IMR-90 (cell line): ENCODE measurements at regions not wholly inside any gene's neighbourhood (a gene's known extent, or its start where the extent isn't known, plus 50 kb on each side); places are given as distances from the start of the nearest gene placed in this dataset.

ENCODE experiments used
- ATAC-seq: fragments of 200-7000 bp; cut with Tn5 transposase; 2 replicates; pipeline ENCODE4 v1.9.1; 2020; ENCODE audit warnings: low read depth, mild to moderate bottlenecking, moderate library complexity
- BruUV-seq: library from RNA; stranded (reverse); fragments of 400-500 nt; replicated peaks from 2 replicates; lab custom pipeline; 2021; lab: Mats Ljungman, UMichigan
- CTCF ChIA-PET: fragments of 300-600 bp; formaldehyde crosslinking; extraction: SDS; loops from one replicate; lab custom pipeline; 2021; ENCODE audit warnings: antibody characterized with exemption; lab: Yijun Ruan, JAX
- POLR2A ChIA-PET: fragments of 300-600 bp; sonication (Branson Sonifier 250); formaldehyde crosslinking; loops from one replicate; lab custom pipeline; 2022; ENCODE audit warnings: antibody characterized with exemption; ENCODE audit not compliant: unreplicated experiment; lab: Charles Lee
- DNase-seq: peaks from one replicate; pipeline ENCODE4 v3.0.0; 2013
- H2AFZ ChIP-seq: replicated peaks from 2 replicates; pipeline ENCODE3; 2013; ENCODE audit warnings: low read length, mild to moderate bottlenecking; ENCODE audit not compliant: poor library complexity
- H2AK5ac ChIP-seq: 2 replicates; pipeline ENCODE4 v1.6.1; 2013; ENCODE audit warnings: low read depth, low read length, inconsistent platforms
- H2AK9ac ChIP-seq: replicated peaks from 2 replicates; pipeline ENCODE3; 2013; ENCODE audit warnings: mild to moderate bottlenecking, low read depth, low read length, moderate library complexity; ENCODE audit not compliant: poor library complexity
- H2BK120ac ChIP-seq: 2 replicates; pipeline ENCODE4 v1.6.1; 2013; ENCODE audit warnings: low read depth, low read length, inconsistent platforms
- H2BK15ac ChIP-seq: 3 replicates; pipeline ENCODE4 v1.6.1; 2013; ENCODE audit warnings: low read depth, low read length, inconsistent platforms
- H2BK20ac ChIP-seq: 2 replicates; pipeline ENCODE4 v1.6.1; 2013; ENCODE audit warnings: low read depth, mild to moderate bottlenecking, inconsistent platforms, low read length, moderate library complexity
- H2BK5ac ChIP-seq: 2 replicates; pipeline ENCODE4 v1.6.1; 2013; ENCODE audit warnings: mild to moderate bottlenecking, low read depth, low read length, inconsistent platforms; ENCODE audit not compliant: poor library complexity, severe bottlenecking
- H3K14ac ChIP-seq: replicated peaks from 2 replicates; pipeline ENCODE4 v1.6.1; 2013; ENCODE audit warnings: low read depth, low read length, inconsistent platforms
- H3K18ac ChIP-seq: 2 replicates; pipeline ENCODE4 v1.6.1; 2013; ENCODE audit warnings: low read depth, low read length, control low read depth
- H3K23ac ChIP-seq: 2 replicates; pipeline ENCODE4 v1.6.1; 2013; ENCODE audit warnings: low read depth, low read length, inconsistent platforms
- H3K27ac ChIP-seq: 2 replicates; pipeline ENCODE4 v1.5.1; 2013; ENCODE audit warnings: mild to moderate bottlenecking, control low read depth, low read length; ENCODE audit not compliant: insufficient read depth
- H3K27me3 ChIP-seq: 2 replicates; pipeline ENCODE4 v1.6.1; 2013; ENCODE audit warnings: low read length; ENCODE audit not compliant: control insufficient read depth, insufficient read depth
- H3K36me3 ChIP-seq: 2 replicates; pipeline ENCODE4 v1.6.1; 2013; ENCODE audit warnings: low read length, mixed read lengths; ENCODE audit not compliant: control insufficient read depth, insufficient read depth
- H3K4ac ChIP-seq: 2 replicates; pipeline ENCODE4 v1.6.1; 2013; ENCODE audit warnings: low read depth, low read length, inconsistent platforms
- H3K4me1 ChIP-seq: 2 replicates; pipeline ENCODE4 v1.6.1; 2013; ENCODE audit warnings: low read length, mixed read lengths; ENCODE audit not compliant: control insufficient read depth, insufficient read depth
- H3K4me2 ChIP-seq: 2 replicates; pipeline ENCODE4 v1.6.1; 2013; ENCODE audit warnings: low read depth, mild to moderate bottlenecking, control low read depth, low read length, moderate library complexity
- H3K4me3 ChIP-seq: 2 replicates; pipeline ENCODE4 v1.5.1; 2013; ENCODE audit warnings: low read depth, mild to moderate bottlenecking, control low read depth, low read length, moderate library complexity; ENCODE audit not compliant: insufficient read depth
- H3K56ac ChIP-seq: 2 replicates; pipeline ENCODE4 v1.6.1; 2013; ENCODE audit warnings: low read length, inconsistent platforms; ENCODE audit not compliant: insufficient read depth; ENCODE audit errors: extremely low read depth
- H3K79me1 ChIP-seq, 2 experiments: 2 replicates each; pipeline ENCODE4 v1.6.1; 2013; ENCODE audit warnings: low read length in 2 of 2, inconsistent platforms in 1 of 2, low read depth in 1 of 2
- H3K9ac ChIP-seq: 2 replicates; pipeline ENCODE4 v1.6.1; 2013; ENCODE audit warnings: low read depth, low read length, control low read depth
- H3K9me1 ChIP-seq: 2 replicates; pipeline ENCODE4 v1.6.1; 2013; ENCODE audit warnings: low read length, inconsistent platforms; ENCODE audit not compliant: insufficient read depth
- H3K9me3 ChIP-seq: 2 replicates; pipeline ENCODE4 v1.6.1; 2013; ENCODE audit warnings: low read length; ENCODE audit not compliant: control insufficient read depth, insufficient read depth
- H4K20me1 ChIP-seq: 2 replicates; pipeline ENCODE4 v1.6.1; 2013; ENCODE audit warnings: low read length, inconsistent platforms; ENCODE audit not compliant: insufficient read depth
- H4K5ac ChIP-seq: 2 replicates; pipeline ENCODE4 v1.6.1; 2013; ENCODE audit warnings: mild to moderate bottlenecking, low read depth, low read length, control low read depth
- H4K8ac ChIP-seq, 2 experiments: 2 replicates each; pipeline ENCODE4 v1.6.1; 2013; ENCODE audit warnings: low read depth in 2 of 2, low read length in 2 of 2, control low read depth in 1 of 2, inconsistent platforms in 1 of 2
- H4K91ac ChIP-seq: 2 replicates; pipeline ENCODE4 v1.6.1; 2013; ENCODE audit warnings: low read depth, low read length, inconsistent platforms; ENCODE audit not compliant: insufficient read depth
- BHLHE40 ChIP-seq: fragments of 150-350 bp; IDR thresholded peaks from 2 replicates; pipeline ENCODE4 v1.6.1; 2016; ENCODE audit warnings: mild to moderate bottlenecking, low read depth, low read length
- CHD1 ChIP-seq: IDR thresholded peaks from 2 replicates; pipeline ENCODE4 v1.6.1; 2012; ENCODE audit warnings: low read depth, low read length, improper control_type of control experiment
- FOS ChIP-seq: fragments of 150-350 bp; IDR thresholded peaks from 2 replicates; pipeline ENCODE4 v1.6.1; 2016; ENCODE audit warnings: low read depth, low read length
- MAFK ChIP-seq: IDR thresholded peaks from 2 replicates; pipeline ENCODE4 v1.6.1; 2012; ENCODE audit warnings: low read depth, low read length, improper control_type of control experiment
- NFE2L2 ChIP-seq: fragments of 150-350 bp; IDR thresholded peaks from 2 replicates; pipeline ENCODE4 v1.6.1; 2016; ENCODE audit warnings: low read depth, mild to moderate bottlenecking, low read length
- RAD21 ChIP-seq: IDR thresholded peaks from 2 replicates; pipeline ENCODE4 v1.6.1; 2012; ENCODE audit warnings: low read length, improper control_type of control experiment
- RCOR1 ChIP-seq: IDR thresholded peaks from 2 replicates; pipeline ENCODE4 v1.6.1; 2012; ENCODE audit warnings: mild to moderate bottlenecking, low read length, improper control_type of control experiment; ENCODE audit not compliant: insufficient replicate concordance
- SMC3 ChIP-seq: fragments of 150-350 bp; IDR thresholded peaks from 2 replicates; pipeline ENCODE4 v1.6.1; 2016; ENCODE audit warnings: low read depth, mild to moderate bottlenecking, antibody characterized with exemption, low read length, moderate library complexity
- dilution Hi-C: fragments of 300-500 bp; cut with HindIII; formaldehyde crosslinking; loops from one replicate; pipeline ENCODE4 v1.14.3; 2018; ENCODE audit warnings: low sequenced_read_pairs; ENCODE audit not compliant: unreplicated experiment
- in situ Hi-C: fragments of 300-500 bp; cut with MboI; formaldehyde crosslinking; loops from 3 replicates; pipeline ENCODE4 v1.14.3; 2019; ENCODE audit warnings: low sequenced_read_pairs, inconsistent platforms, mixed read lengths
- intact Hi-C: fragments of 100-400 bp; cut with micrococcal nuclease; formaldehyde crosslinking; loops from 2 replicates; pipeline ENCODE4 v1.10.0; 2022

DNA sequence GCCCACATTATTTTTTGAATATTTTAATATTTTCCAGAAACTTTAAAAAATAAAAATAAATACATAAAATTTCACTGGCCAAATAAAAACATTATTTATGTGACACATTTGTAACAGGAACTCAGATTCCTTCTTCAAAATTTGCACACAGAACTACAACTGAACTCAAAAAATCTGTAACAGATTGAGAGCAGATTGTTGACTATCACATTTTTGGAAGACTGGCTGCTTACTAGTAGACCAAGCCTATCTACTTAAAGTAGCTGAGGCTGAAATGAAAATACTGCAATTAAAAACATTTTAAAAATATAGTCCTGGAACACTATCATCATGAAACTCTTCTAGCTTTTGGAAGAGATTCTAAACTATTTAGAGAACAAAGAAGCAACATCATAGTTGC lies 203.9 kb downstream of the SH3BGRL start:
- H3K18ac ChIP-seq = no peak overlapping the region
- H3K23ac ChIP-seq = no peak overlapping the region
- dilution Hi-C loops = no loop called here
- TF ChIP-seq BHLHE40 (no peak), RAD21 (no peak), SMC3 (no peak), FOS (no peak), MAFK (no peak), CHD1 (no peak), NFE2L2 (no peak), RCOR1 (no peak)
- no peak overlapping the region for H2BK15ac ChIP-seq
- no peak overlapping the region for H3K14ac ChIP-seq
- H2AK5ac ChIP-seq = no peak overlapping the region
- intact Hi-C loops = no loop called here
- H3K9me1 ChIP-seq = no peaks in the 10 kb centered on the region
- H3K4me1 ChIP-seq = no peaks in the 10 kb centered on the region
- H2BK20ac ChIP-seq = no peak overlapping the region
- H3K27ac ChIP-seq = no peak overlapping the region
- no peaks in the 10 kb centered on the region for H3K9me3 ChIP-seq
- in situ Hi-C loops = no loop called here
- no peak overlapping the region for H2AFZ ChIP-seq
- H3K4me2 ChIP-seq = no peak overlapping the region
- DNase-seq (no peak), ATAC-seq (no peak)
- H4K20me1 ChIP-seq = no peaks in the 10 kb centered on the region
- H3K9ac ChIP-seq = no peak overlapping the region
- no peak overlapping the region for H3K56ac ChIP-seq
- ChIA-PET CTCF (interaction anchor here (1.1 kb wide), 1 partner anchor 28 kb away, joined by 5 read pairs; no protein-coding TSS in a partner anchor), POLR2A (no interaction called here)
- H4K5ac ChIP-seq = no peak overlapping the region
- H4K91ac ChIP-seq = no peak overlapping the region
- H3K36me3 ChIP-seq = no peaks in the 10 kb centered on the region
- no peak overlapping the region for H2AK9ac ChIP-seq
- no peaks in the 10 kb centered on the region for H3K27me3 ChIP-seq
- H3K4me3 ChIP-seq = no peak overlapping the region
- H2BK120ac ChIP-seq = no peak overlapping the region
- no TSS peak for BruUV-seq
- H4K8ac ChIP-seq = no peak overlapping the region
- H3K4ac ChIP-seq = no peak overlapping the region
- no peak overlapping the region for H2BK5ac ChIP-seq
- H3K79me1 ChIP-seq = no peaks in the 10 kb centered on the region
